ENCODE measurements at regions not wholly inside any gene's neighbourhood (a gene's known extent, or its start where the extent isn't known, plus 50 kb on each side); places are given as distances from the start of the nearest gene placed in this dataset.

- TF ChIP-seq CTCF (conservative IDR thresholded peaks at IDR 0.05; ENCODE audit: low read depth, low read length): peak; percentile 35
- H3K4me3 ChIP-seq (ENCODE audit: low read depth, low read length): no peak overlapping the region
- DNase-seq (ENCODE audit: low read depth): peak; percentile 94
These were observed 69.2 kb upstream of the KIF26B start for GRCh38 chr1:245085508-245086095.

GRCh38 chr1:245084551-245084950 lies 70.2 kb upstream of the KIF26B start:
- no peak for TF ChIP-seq CTCF (conservative IDR thresholded peaks at IDR 0.05; ENCODE audit: low read depth, low read length)
- DNase-seq (ENCODE audit: low read depth): no peak
- no peak overlapping the region for H3K4me3 ChIP-seq (ENCODE audit: low read depth, low read length)

GRCh38 chr1:245079021-245079609 lies 75.7 kb upstream of the KIF26B start:
- H3K4me3 ChIP-seq (ENCODE audit: low read depth, low read length): no peak overlapping the region
- peak; percentile 88 for DNase-seq (ENCODE audit: low read depth)
- TF ChIP-seq CTCF (conservative IDR thresholded peaks at IDR 0.05; ENCODE audit: low read depth, low read length): peak; percentile 77

- no peak overlapping the region for H3K4me3 ChIP-seq (ENCODE audit: low read depth, low read length)
- no peak for TF ChIP-seq CTCF (conservative IDR thresholded peaks at IDR 0.05; ENCODE audit: low read depth, low read length)
- DNase-seq (ENCODE audit: low read depth): no peak
These were observed 79.9 kb upstream of the KIF26B start for GRCh38 chr1:245074898-245075297.

GRCh38 chr1:245074232-245074747 lies 80.5 kb upstream of the KIF26B start:
- TF ChIP-seq CTCF (conservative IDR thresholded peaks at IDR 0.05; ENCODE audit: low read depth, low read length): no peak
- no peak overlapping the region for H3K4me3 ChIP-seq (ENCODE audit: low read depth, low read length)
- DNase-seq (ENCODE audit: low read depth): peak; percentile 70

- no peak for TF ChIP-seq CTCF (conservative IDR thresholded peaks at IDR 0.05; ENCODE audit: low read depth, low read length)
- no peak overlapping the region for H3K4me3 ChIP-seq (ENCODE audit: low read depth, low read length)
- no peak for DNase-seq (ENCODE audit: low read depth)
These were observed 83.8 kb upstream of the KIF26B start for GRCh38 chr1:245070836-245071615.
